ENCODE measurements at regions not wholly inside any gene's neighbourhood (a gene's known extent, or its start where the extent isn't known, plus 50 kb on each side); places are given as distances from the start of the nearest gene placed in this dataset.

GRCh38 chr14:85413836-85414526, 116.0 kb upstream of the FLRT2 start:
- no peak overlapping the region for H3K4me3 ChIP-seq (replicated peaks; ENCODE audit: low read depth, low read length)
- DNase-seq (ENCODE audit: low read depth) = peak; percentile 35
- TF ChIP-seq, protein P1, sequence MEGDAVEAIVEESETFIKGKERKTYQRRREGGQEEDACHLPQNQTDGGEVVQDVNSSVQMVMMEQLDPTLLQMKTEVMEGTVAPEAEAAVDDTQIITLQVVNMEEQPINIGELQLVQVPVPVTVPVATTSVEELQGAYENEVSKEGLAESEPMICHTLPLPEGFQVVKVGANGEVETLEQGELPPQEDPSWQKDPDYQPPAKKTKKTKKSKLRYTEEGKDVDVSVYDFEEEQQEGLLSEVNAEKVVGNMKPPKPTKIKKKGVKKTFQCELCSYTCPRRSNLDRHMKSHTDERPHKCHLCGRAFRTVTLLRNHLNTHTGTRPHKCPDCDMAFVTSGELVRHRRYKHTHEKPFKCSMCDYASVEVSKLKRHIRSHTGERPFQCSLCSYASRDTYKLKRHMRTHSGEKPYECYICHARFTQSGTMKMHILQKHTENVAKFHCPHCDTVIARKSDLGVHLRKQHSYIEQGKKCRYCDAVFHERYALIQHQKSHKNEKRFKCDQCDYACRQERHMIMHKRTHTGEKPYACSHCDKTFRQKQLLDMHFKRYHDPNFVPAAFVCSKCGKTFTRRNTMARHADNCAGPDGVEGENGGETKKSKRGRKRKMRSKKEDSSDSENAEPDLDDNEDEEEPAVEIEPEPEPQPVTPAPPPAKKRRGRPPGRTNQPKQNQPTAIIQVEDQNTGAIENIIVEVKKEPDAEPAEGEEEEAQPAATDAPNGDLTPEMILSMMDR (IDR thresholded peaks at IDR 0.05; ENCODE audit: low read length, missing control alignments) = no peak

DNA sequence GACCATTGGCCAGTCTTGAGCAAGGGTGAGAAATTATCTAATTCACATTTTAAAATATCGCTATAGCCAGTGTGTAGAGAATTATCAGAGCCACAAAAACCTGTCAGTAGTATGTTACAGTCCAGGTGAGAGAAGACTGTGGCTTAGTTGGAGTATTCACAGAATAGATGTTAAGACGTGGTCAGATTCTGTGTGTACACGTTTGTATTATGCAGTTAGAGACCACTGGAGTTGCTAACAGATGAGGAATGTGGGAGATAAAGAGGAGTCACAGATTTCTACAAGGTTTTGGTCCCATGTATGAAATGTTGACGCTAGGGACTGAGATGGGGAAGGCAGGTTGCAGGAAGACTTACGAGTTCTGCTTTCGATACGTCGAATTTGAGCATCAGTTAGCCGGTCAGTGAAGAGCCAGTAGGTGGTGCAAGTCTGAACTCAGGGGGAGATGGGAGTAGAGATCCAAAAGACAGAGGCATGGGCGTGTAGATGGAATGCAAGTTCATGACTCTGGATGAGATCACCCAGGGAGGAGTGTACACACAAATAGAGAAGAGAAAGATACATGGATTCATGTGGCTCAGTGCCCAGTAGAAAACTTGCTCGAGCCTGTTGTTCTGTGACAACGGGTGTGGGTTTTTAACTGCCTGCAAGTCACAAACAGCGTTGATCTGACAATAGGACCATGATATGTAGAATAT, 114.8 kb upstream of the FLRT2 start:
- DNase-seq (ENCODE audit: low read depth) = peak; percentile 98
- peak overlapping the region; percentile 1 for H3K4me3 ChIP-seq (replicated peaks; ENCODE audit: low read depth, low read length)
- TF ChIP-seq, protein P1 (IDR thresholded peaks at IDR 0.05; ENCODE audit: low read length, missing control alignments) = peak; percentile 74

GRCh38 chr14:85416771-85417170, 113.2 kb upstream of the FLRT2 start:
- H3K4me3 ChIP-seq (replicated peaks; ENCODE audit: low read depth, low read length) = no peak overlapping the region
- DNase-seq (ENCODE audit: low read depth) = peak; percentile 83
- TF ChIP-seq, protein P1 (IDR thresholded peaks at IDR 0.05; ENCODE audit: low read length, missing control alignments) = no peak

DNA sequence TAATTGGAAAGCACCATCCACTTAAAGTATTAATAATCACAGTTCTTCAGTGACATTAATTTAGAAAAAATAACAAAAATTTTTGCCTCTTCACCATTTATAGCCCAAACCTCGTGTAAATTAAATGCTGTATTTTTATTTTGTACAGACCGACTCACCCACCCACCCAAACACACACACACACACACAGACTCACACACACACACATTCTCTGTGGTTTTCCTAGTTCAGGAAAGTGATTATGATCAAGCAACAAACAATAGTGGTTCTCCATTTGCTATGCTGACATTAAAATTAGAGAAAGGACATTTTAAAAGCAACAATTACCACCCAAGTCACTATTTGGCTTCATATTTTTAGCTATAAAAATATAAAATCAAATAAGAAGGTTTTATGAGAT, 112.5 kb upstream of the FLRT2 start:
- no peak for DNase-seq (ENCODE audit: low read depth)
- H3K4me3 ChIP-seq (replicated peaks; ENCODE audit: low read depth, low read length) = no peak overlapping the region
- TF ChIP-seq, protein P1 (IDR thresholded peaks at IDR 0.05; ENCODE audit: low read length, missing control alignments) = no peak

DNA sequence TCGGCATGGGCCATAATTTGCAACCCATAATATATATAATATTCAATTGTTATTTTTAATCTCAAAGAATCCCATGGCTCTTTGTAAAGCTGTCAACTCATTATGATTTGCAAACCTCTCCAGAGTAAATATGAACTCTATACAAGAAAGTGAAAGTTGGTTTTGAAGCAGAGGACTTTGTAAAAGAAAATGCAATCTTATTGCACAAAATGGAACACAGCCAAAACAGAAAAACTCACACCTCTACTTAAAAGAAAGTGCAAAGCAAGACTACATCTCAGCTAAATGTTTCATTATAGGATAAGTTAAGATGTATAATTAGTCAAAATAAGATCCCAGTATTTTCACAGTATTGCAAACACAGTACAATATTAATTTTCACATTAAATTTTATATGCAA, 111.2 kb upstream of the FLRT2 start:
- H3K4me3 ChIP-seq (replicated peaks; ENCODE audit: low read depth, low read length) = no peak overlapping the region
- peak; percentile 22 for DNase-seq (ENCODE audit: low read depth)
- TF ChIP-seq, protein P1 (IDR thresholded peaks at IDR 0.05; ENCODE audit: low read length, missing control alignments) = no peak

DNA sequence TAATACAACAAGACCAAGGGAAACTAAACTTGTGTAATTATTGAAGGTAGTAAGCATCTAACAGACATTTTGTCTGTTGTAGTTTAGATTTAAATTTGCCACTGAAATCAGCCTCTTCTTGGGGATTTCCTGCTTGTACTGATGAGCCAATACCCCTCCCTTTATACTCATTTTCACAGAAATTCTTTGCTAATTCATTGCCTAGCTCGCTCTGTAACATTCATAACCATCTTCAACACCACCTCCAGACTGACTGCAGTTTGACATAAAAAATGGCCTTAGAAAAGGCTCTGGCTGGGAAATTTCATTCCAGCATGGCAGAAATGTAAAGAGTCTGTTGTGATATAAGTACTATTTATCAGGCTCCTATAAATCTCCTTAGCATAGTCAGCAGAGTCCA, 109.7 kb upstream of the FLRT2 start:
- DNase-seq (ENCODE audit: low read depth) = no peak
- H3K4me3 ChIP-seq (replicated peaks; ENCODE audit: low read depth, low read length) = no peak overlapping the region
- TF ChIP-seq, protein P1 (IDR thresholded peaks at IDR 0.05; ENCODE audit: low read length, missing control alignments) = no peak

Measured in fibroblast of pulmonary artery (primary cell).